NT2/D1 (cell line): ENCODE measurements at regions not wholly inside any gene's neighbourhood (a gene's known extent, or its start where the extent isn't known, plus 50 kb on each side); places are given as distances from the start of the nearest gene placed in this dataset.

Source experiments
- DNase-seq: peaks from one replicate; pipeline ENCODE4 v3.0.0-alpha.2; 2011; ENCODE audit warnings: low read depth, low spot score
- H3K27me3 ChIP-seq: 2 replicates; pipeline ENCODE4 v1.6.0; 2011; ENCODE audit warnings: mild to moderate bottlenecking; ENCODE audit not compliant: insufficient read length, insufficient read depth
- H3K36me3 ChIP-seq: 2 replicates; pipeline ENCODE4 v1.6.1; 2011; ENCODE audit warnings: mild to moderate bottlenecking, low read length, mixed read lengths; ENCODE audit not compliant: insufficient read depth, insufficient read length
- H3K4me1 ChIP-seq: 2 replicates; pipeline ENCODE4 v1.5.1; 2011; ENCODE audit not compliant: insufficient read depth, insufficient read length
- H3K4me3 ChIP-seq: 2 replicates; pipeline ENCODE4 v1.5.1; 2011; ENCODE audit warnings: low read depth; ENCODE audit not compliant: insufficient read length
- H3K9ac ChIP-seq: 2 replicates; pipeline ENCODE4 v1.6.0; 2011; ENCODE audit warnings: low read depth; ENCODE audit not compliant: insufficient read length
- H3K9me3 ChIP-seq: 2 replicates; pipeline ENCODE4 v1.5.1; 2011; ENCODE audit warnings: mild to moderate bottlenecking, low read length; ENCODE audit not compliant: insufficient read depth
- SUZ12 ChIP-seq: IDR thresholded peaks from 2 replicates; pipeline ENCODE4 v1.6.1; 2011; ENCODE audit not compliant: insufficient read length, insufficient read depth; ENCODE audit errors: extremely low read depth
- YY1 ChIP-seq: IDR thresholded peaks from 2 replicates; pipeline ENCODE4 v1.6.1; 2011; ENCODE audit not compliant: insufficient read length, insufficient read depth
- ZNF274 ChIP-seq: IDR thresholded peaks from 2 replicates; pipeline ENCODE4 v1.6.1; 2011; ENCODE audit warnings: mild to moderate bottlenecking, low read depth, low read length

- Histone ChIP-seq H3K9ac (no peak overlapping the region), H3K4me1 (no peaks in the 10 kb centered on the region), H3K27me3 (no peaks in the 10 kb centered on the region), H3K4me3 (no peak overlapping the region), H3K9me3 (no peaks in the 10 kb centered on the region), H3K36me3 (no peaks in the 10 kb centered on the region)
- no peak for TF ChIP-seq YY1
- no peak for TF ChIP-seq ZNF274
- no peak for TF ChIP-seq SUZ12
- DNase-seq = no peak
Observed at GRCh38 chr11:96447208-96448110, 57.6 kb downstream of the JRKL start.

- H3K9ac ChIP-seq = no peak overlapping the region
- TF ChIP-seq SUZ12 = no peak
- no peak for TF ChIP-seq ZNF274
- no peak for TF ChIP-seq YY1
- no peaks in the 10 kb centered on the region for H3K36me3 ChIP-seq
- no peaks in the 10 kb centered on the region for H3K27me3 ChIP-seq
- no peaks in the 10 kb centered on the region for H3K9me3 ChIP-seq
- no peaks in the 10 kb centered on the region for H3K4me1 ChIP-seq
- DNase-seq = no peak
- H3K4me3 ChIP-seq = no peak overlapping the region
Observed at GRCh38 chr11:96448225-96448624, 58.4 kb downstream of the JRKL start.

- peak; percentile 64 for DNase-seq
- no peaks in the 10 kb centered on the region for H3K4me1 ChIP-seq
- no peaks in the 10 kb centered on the region for H3K27me3 ChIP-seq
- no peaks in the 10 kb centered on the region for H3K36me3 ChIP-seq
- no peak overlapping the region for H3K4me3 ChIP-seq
- H3K9me3 ChIP-seq = peaks cover 24% of the 10 kb centered on the region; the same call in 1 of the 2 replicates
- H3K9ac ChIP-seq = no peak overlapping the region
- TF ChIP-seq YY1 (no peak), ZNF274 (no peak), SUZ12 (no peak)
Observed at GRCh38 chr11:96456111-96456510, 66.3 kb downstream of the JRKL start.

GRCh38 chr11:96459751-96460150 lies 69.9 kb downstream of the JRKL start:
- no peak overlapping the region for H3K4me3 ChIP-seq
- DNase-seq = no peak
- H3K4me1 ChIP-seq = no peaks in the 10 kb centered on the region
- peaks cover 14% of the 10 kb centered on the region; the same call in 1 of the 2 replicates for H3K9me3 ChIP-seq
- H3K9ac ChIP-seq = no peak overlapping the region
- no peaks in the 10 kb centered on the region for H3K36me3 ChIP-seq
- H3K27me3 ChIP-seq = no peaks in the 10 kb centered on the region
- TF ChIP-seq SUZ12 = no peak
- no peak for TF ChIP-seq YY1
- no peak for TF ChIP-seq ZNF274

GRCh38 chr11:96461871-96462270 lies 72.1 kb downstream of the JRKL start:
- DNase-seq = no peak
- Histone ChIP-seq H3K9me3 (no peaks in the 10 kb centered on the region; the same call in 1 of the 2 replicates), H3K36me3 (no peaks in the 10 kb centered on the region), H3K27me3 (no peaks in the 10 kb centered on the region), H3K9ac (no peak overlapping the region), H3K4me1 (no peaks in the 10 kb centered on the region), H3K4me3 (no peak overlapping the region)
- TF ChIP-seq SUZ12 (no peak), ZNF274 (no peak), YY1 (no peak)

- Histone ChIP-seq H3K36me3 (no peaks in the 10 kb centered on the region), H3K4me1 (no peaks in the 10 kb centered on the region), H3K27me3 (no peaks in the 10 kb centered on the region), H3K9me3 (no peaks in the 10 kb centered on the region; the same call in 1 of the 2 replicates), H3K4me3 (no peak overlapping the region), H3K9ac (no peak overlapping the region)
- DNase-seq = peak; percentile 47
- no peak for TF ChIP-seq ZNF274
- no peak for TF ChIP-seq YY1
- no peak for TF ChIP-seq SUZ12
Observed at GRCh38 chr11:96464700-96465307, 75.0 kb downstream of the JRKL start.

GRCh38 chr11:96465512-96465911 lies 75.7 kb downstream of the JRKL start:
- Histone ChIP-seq H3K9ac (no peak overlapping the region), H3K4me1 (no peaks in the 10 kb centered on the region), H3K27me3 (no peaks in the 10 kb centered on the region), H3K9me3 (no peaks in the 10 kb centered on the region), H3K36me3 (no peaks in the 10 kb centered on the region), H3K4me3 (no peak overlapping the region)
- no peak for DNase-seq
- TF ChIP-seq YY1 = no peak
- TF ChIP-seq ZNF274 = no peak
- TF ChIP-seq SUZ12 = no peak
